ENCODE measurements at regions not wholly inside any gene's neighbourhood (a gene's known extent, or its start where the extent isn't known, plus 50 kb on each side); places are given as distances from the start of the nearest gene placed in this dataset.

- no peak for DNase-seq (ENCODE audit: low spot score)
Observed at GRCh38 chr13:50195045-50195444, 179.8 kb downstream of the KCNRG start.

DNA sequence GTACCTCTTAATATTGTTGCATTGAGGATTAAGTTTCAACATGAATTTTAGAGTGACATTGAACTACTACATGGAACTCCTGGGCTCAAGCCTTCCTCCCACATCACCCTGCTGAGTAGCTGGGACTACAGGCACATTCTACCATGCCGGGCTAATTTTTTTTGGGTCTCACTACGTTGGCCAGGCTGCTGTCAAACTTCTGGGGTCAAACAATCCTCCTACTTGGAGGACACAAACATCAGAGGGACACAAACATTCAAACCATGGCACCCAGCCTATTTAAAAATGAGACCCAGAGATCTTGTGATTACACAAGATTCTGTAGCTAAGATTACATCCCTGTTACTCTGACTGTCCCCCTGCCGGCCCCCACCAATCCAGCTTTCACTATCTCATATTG lies 180.9 kb downstream of the KCNRG start:
- no peak for DNase-seq (ENCODE audit: low spot score)

DNA sequence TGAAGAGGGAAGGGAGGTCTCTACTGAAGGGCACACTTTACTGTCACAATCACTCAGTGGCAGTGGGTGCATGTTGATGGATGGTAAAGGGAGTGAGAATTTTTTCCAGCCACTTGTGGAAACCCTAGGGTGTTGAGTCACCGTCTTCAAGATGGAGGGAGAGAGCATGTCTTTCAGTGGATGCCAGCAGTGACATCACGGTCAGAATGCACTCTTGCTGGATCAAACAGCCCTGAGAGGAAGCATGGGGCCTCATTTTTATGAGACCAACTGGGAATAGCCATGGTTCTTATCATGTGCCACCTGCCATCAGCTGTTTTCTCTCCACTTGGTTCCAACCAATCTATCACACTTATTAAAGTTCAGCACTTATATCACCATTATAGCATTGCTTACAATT lies 182.5 kb downstream of the KCNRG start:
- DNase-seq (ENCODE audit: low spot score), result no peak

GRCh38 chr13:50198508-50198907 lies 183.3 kb downstream of the KCNRG start:
- no peak for DNase-seq (ENCODE audit: low spot score)

- DNase-seq (ENCODE audit: low spot score), result no peak
Observed at GRCh38 chr13:50200569-50200968, 185.3 kb downstream of the KCNRG start.

- no peak for DNase-seq (ENCODE audit: low spot score)
Observed at GRCh38 chr13:50200988-50201387, 185.7 kb downstream of the KCNRG start.

GRCh38 chr13:50202485-50202884 lies 187.2 kb downstream of the KCNRG start:
- no peak for DNase-seq (ENCODE audit: low spot score)

DNA sequence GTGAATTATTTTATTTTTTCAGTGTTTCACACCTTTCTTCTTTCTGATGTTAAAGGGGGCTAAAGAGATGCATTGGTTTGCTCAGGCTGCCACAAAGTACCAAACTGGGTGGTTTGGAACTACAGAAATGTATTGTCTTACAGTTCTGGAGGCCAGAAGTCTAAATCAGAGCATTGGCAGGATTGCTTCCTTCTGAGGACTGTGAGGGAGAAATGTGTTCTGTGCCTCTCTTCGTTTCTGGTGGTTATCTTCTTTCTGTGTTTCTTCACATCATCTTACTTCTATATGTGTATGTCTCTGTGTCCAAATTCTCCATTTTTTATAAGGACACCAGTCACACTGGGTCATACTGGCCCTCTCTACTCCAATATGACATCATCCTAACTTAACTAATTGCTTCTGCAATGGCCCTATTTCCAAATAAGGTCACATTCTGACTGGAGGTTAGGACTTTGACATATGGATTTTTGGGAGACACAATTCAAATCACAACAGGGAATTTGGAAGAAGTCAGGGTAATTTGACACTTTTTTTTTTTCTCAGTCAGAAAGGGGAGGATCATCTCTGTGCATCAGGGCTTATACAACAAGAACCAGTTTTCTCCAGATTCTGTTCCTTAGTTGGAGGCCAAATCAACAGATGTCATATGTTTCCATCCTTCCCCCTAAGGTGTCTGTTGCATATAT lies 188.2 kb downstream of the KCNRG start:
- DNase-seq (ENCODE audit: low spot score), result no peak

DNA sequence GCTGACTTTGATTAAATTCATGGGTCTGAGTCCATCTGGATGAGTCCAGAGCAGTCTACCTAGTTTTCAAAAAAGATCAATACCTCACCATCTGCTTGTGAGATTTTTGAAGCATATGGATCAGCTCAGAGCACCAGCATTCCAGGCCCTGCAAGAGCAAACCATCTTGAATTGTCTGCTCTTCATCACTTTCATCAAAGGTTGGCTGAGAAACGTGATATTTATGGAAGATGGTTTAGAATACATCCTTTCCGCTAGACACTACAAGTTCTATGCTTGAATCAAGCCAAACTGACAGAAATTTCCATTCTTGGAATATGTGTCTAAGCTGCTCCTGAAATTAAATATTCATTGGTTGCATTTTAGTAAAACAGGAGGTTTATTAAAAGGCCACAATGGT lies 190.3 kb downstream of the KCNRG start:
- DNase-seq (ENCODE audit: low spot score), result no peak

DNA sequence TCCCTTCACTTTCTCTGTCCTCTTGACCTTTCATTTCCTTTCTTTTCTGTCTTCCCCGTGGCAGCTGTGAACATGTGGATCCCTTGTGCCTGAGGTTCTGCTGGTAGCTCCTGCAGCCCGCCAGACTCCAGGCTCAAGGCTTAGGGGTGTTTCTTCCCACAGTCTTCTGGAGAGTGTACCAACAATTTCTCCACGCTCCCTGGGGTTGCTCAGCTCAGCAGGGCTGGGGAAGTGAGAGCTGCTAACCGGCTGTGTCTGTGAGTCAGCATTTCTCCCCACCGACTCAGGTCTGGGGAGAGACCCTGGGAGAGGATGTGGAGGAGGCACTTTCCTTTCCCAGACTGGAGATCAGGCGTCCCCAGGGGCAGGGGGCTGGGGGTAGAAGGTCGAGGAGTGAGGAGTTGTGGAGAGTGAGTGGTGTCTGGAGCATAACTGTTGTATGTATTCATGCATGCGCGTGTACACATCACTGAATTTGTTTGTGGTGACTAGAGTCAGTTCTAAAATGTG lies 193.6 kb downstream of the KCNRG start:
- DNase-seq (ENCODE audit: low spot score), result no peak

GRCh38 chr13:50209631-50210030 lies 194.4 kb downstream of the KCNRG start:
- no peak for DNase-seq (ENCODE audit: low spot score)

- no peak for DNase-seq (ENCODE audit: low spot score)
Observed at GRCh38 chr13:50213526-50213925, 198.3 kb downstream of the KCNRG start.

DNA sequence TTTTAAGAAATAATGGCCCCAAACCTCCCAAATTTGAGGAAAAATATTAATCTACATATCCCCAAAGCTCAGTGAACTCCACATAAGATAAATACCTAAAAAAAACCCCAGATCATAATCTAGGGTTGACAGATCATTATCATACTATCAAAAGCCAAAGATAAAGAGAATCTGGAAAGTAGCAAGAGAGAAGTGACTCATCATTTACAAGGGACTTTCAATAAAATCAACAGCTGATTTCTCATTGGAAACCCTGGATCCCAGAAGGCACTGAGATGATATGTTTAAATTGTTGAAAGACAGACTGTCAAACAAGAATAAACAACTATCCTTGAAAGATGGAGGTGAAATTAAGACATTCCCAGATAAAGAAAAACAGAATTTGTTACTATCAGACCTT lies 199.3 kb downstream of the KCNRG start:
- peak; percentile 34 for DNase-seq (ENCODE audit: low spot score)

DNA sequence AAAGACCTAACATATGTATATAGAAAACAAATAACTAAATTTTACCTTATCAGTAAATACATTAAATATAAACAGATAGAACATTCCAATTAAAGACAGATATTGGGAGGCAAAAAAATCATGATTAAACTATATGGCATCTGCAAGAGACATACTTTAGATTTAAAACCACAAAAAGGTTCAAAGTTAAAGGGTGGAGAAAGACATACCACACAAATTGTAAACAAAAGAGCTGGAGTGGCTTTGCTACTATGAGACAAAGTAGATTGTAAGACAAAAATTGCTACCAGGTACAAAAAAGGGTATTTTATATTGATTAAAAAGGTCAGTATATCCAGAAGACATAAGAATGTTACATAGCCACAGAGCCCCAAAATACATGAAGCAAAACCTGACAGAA lies 200.2 kb downstream of the KCNRG start:
- peak; percentile 64 for DNase-seq (ENCODE audit: low spot score)

GRCh38 chr13:50219743-50220142 lies 204.5 kb downstream of the KCNRG start:
- no peak for DNase-seq (ENCODE audit: low spot score)

- DNase-seq (ENCODE audit: low spot score), result no peak
Observed at GRCh38 chr13:50220938-50221337, 205.7 kb downstream of the KCNRG start.

- no peak for DNase-seq (ENCODE audit: low spot score)
Observed at GRCh38 chr13:50222569-50223332, 207.5 kb downstream of the KCNRG start.

GRCh38 chr13:50224534-50224933 lies 209.3 kb downstream of the KCNRG start:
- DNase-seq (ENCODE audit: low spot score), result no peak

- DNase-seq (ENCODE audit: low spot score), result no peak
Observed at GRCh38 chr13:50225193-50226155, 210.2 kb downstream of the KCNRG start.

DNA sequence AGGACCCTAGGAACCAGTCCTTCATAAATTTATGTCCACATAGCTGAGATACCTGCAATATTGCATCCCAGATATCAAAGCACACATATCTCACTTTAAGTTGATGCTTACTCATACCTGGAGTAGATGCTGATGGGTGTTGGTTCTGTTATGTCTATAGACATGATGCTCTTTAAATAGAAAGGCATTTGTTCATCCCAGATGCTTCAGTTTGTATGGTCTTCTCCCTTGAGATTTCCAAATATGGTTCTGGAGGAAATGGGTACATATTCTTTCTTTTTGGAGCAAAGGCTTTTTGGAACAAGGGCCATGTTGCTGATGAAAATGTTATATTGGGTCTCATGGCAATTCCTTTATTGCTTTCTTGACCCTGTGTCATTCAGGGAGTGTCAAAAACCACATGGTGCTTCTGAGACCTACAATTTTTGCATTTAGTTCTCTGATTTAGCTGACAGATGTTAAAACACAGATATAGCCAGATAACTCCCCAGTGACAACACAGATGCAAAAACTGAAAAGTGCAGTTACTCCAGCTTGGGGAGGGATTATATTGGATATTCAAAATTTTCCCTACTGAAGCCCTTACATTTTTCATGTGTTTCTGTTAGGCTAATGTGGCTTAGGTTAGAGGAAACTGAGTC lies 211.4 kb downstream of the KCNRG start:
- no peak for DNase-seq (ENCODE audit: low spot score)

GRCh38 chr13:50227361-50227760 lies 212.1 kb downstream of the KCNRG start:
- DNase-seq (ENCODE audit: low spot score), result no peak

DNA sequence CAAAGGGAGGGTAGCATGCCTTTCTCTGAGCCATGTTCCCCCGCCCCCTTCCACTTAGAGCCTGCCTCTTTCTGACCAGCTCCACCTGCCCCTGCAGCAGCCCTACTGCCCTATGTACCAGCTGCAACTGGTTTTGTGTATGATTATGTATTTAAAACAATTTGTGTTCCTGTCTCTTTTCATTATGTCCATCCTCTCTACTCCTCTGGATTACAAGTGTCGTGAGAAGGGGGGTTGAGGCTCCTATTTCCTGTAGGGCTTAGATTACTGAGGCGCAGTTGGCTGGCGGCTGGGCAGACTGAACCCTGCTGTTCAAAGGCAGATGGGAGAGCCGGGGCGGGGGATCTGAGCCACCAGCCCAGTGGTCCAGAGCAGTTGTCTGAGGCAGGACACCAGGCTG lies 213.3 kb downstream of the KCNRG start:
- DNase-seq (ENCODE audit: low spot score), result no peak
